Panc1 (cell line): ENCODE measurements at regions not wholly inside any gene's neighbourhood (a gene's known extent, or its start where the extent isn't known, plus 50 kb on each side); places are given as distances from the start of the nearest gene placed in this dataset.

ENCODE experiments used
- ATAC-seq: fragments of 200-7000 bp; cut with Tn5 transposase; 2 replicates; pipeline ENCODE4 v1.9.1; 2020; ENCODE audit warnings: mild to moderate bottlenecking, moderate library complexity
- BruUV-seq: library from RNA; stranded (reverse); fragments of 400-500 nt; replicated peaks from 2 replicates; lab custom pipeline; 2021; lab: Mats Ljungman, UMichigan
- CTCF ChIA-PET: fragments of 300-600 bp; sonication (Branson Sonifier 250); formaldehyde crosslinking; loops from one replicate; lab custom pipeline; 2022; ENCODE audit warnings: antibody characterized with exemption; lab: Charles Lee
- POLR2A ChIA-PET: fragments of 300-600 bp; sonication (Branson Sonifier 250); formaldehyde crosslinking; loops from one replicate; lab custom pipeline; 2022; ENCODE audit warnings: antibody characterized with exemption; lab: Charles Lee
- DNase-seq: peaks from one replicate; pipeline ENCODE4 v3.0.0-alpha.2; 2010; ENCODE audit warnings: low read depth, low spot score
- H3K27ac ChIP-seq: 2 replicates; pipeline ENCODE4 v1.5.1; 2011; ENCODE audit warnings: mild to moderate bottlenecking, low read length, inconsistent platforms
- H3K27me3 ChIP-seq: fragments of 200-500 bp; sonication (Bioruptor generic); 2 replicates; pipeline ENCODE4 v1.6.0; 2014; ENCODE audit warnings: low read length, inconsistent platforms; ENCODE audit not compliant: control insufficient read depth, insufficient read depth
- H3K36me3 ChIP-seq: fragments of 200-500 bp; sonication (Bioruptor generic); 2 replicates; pipeline ENCODE4 v1.5.1; 2014; ENCODE audit warnings: inconsistent platforms, mild to moderate bottlenecking, low read length, moderate library complexity; ENCODE audit not compliant: control insufficient read depth, insufficient read depth
- H3K4me1 ChIP-seq: 2 replicates; pipeline ENCODE4 v1.5.1; 2011; ENCODE audit warnings: inconsistent platforms, mild to moderate bottlenecking, low read length, moderate library complexity; ENCODE audit not compliant: control insufficient read depth, insufficient read depth
- H3K4me3 ChIP-seq, 2 experiments: 2 replicates each; pipeline ENCODE4 v1.5.1; 2011 to 2012; ENCODE audit warnings: low read depth in 2 of 2, low read length in 2 of 2, mild to moderate bottlenecking in 2 of 2, inconsistent platforms in 1 of 2, moderate library complexity in 1 of 2
- H3K9me3 ChIP-seq: fragments of 200-500 bp; sonication (Bioruptor generic); 2 replicates; pipeline ENCODE4 v1.5.1; 2014; ENCODE audit warnings: low read depth, mild to moderate bottlenecking, inconsistent platforms, low read length, moderate library complexity; ENCODE audit not compliant: control insufficient read depth, insufficient read depth
- CTCF ChIP-seq: fragments of 450-650 bp; IDR thresholded peaks from 2 replicates; pipeline ENCODE4 v1.5.1; 2017; ENCODE audit warnings: mild to moderate bottlenecking
- POLR2AphosphoS5 ChIP-seq: IDR thresholded peaks from 2 replicates; pipeline ENCODE4 v1.6.1; 2012; ENCODE audit warnings: mild to moderate bottlenecking, low read depth, low read length, moderate library complexity
- REST ChIP-seq, 2 experiments: IDR thresholded peaks; 2 replicates each; pipeline ENCODE4 v1.6.1; 2011 to 2012; ENCODE audit warnings: low read depth in 2 of 2, control low read depth in 1 of 2, low read length in 1 of 2, mild to moderate bottlenecking in 1 of 2, moderate library complexity in 1 of 2; ENCODE audit not compliant: insufficient read depth in 1 of 2
- SIN3A ChIP-seq: IDR thresholded peaks from 2 replicates; pipeline ENCODE4 v1.6.1; 2012; ENCODE audit warnings: low read depth, mild to moderate bottlenecking, low read length, moderate library complexity, borderline replicate concordance; ENCODE audit not compliant: insufficient read depth
- TCF7L2 ChIP-seq: IDR thresholded peaks from 2 replicates; pipeline ENCODE4 v1.6.1; 2011; ENCODE audit warnings: mild to moderate bottlenecking, low read depth, low read length, inconsistent platforms
- in situ Hi-C: cut with HindIII; loops from 2 replicates; pipeline ENCODE4 v1.10.0; 2016; ENCODE audit warnings: low sequenced_read_pairs, low pct_unique_long_range_greater_than_20kb
- intact Hi-C: fragments of 100-400 bp; cut with micrococcal nuclease; formaldehyde crosslinking; loops from one replicate; pipeline ENCODE4 v1.10.0; 2022; ENCODE audit not compliant: unreplicated experiment

- ChIA-PET CTCF (no interaction called here), POLR2A (no interaction called here)
- Histone ChIP-seq H3K4me3 (no peak overlapping the region), H3K36me3 (no peaks in the 10 kb centered on the region), H3K4me1 (no peaks in the 10 kb centered on the region), H3K9me3 (no peaks in the 10 kb centered on the region), H3K27ac (no peak overlapping the region), H3K27me3 (no peaks in the 10 kb centered on the region)
- in situ Hi-C loops, result no loop called here
- no TSS peak for BruUV-seq
- DNase-seq, result no peak
- ATAC-seq, result no peak
- TF ChIP-seq SIN3A (no peak), CTCF (peak; percentile 23; the same call in 1 of the 2 replicates)
- intact Hi-C loops, result no loop called here
Observed at GRCh38 chrX:138034136-138034535, 468.2 kb downstream of the ZIC3 start.

- H3K36me3 ChIP-seq, result no peaks in the 10 kb centered on the region
- ATAC-seq (no peak), DNase-seq (no peak)
- no peaks in the 10 kb centered on the region for H3K9me3 ChIP-seq
- ChIA-PET POLR2A (no interaction called here), CTCF (no interaction called here)
- intact Hi-C loops (no loop called here), in situ Hi-C loops (no loop called here)
- TF ChIP-seq CTCF (no peak), TCF7L2 (no peak), SIN3A (no peak), POLR2AphosphoS5 (no peak), REST (IDR thresholded peaks at IDR 0.05; ENCODE audit: insufficient read depth in 1 of 2, low read depth in 2 of 2, low read length in 1 of 2) (no peak)
- H3K4me3 ChIP-seq, result no peak overlapping the region
- no peaks in the 10 kb centered on the region for H3K4me1 ChIP-seq
- H3K27ac ChIP-seq, result no peak overlapping the region
- H3K27me3 ChIP-seq, result no peaks in the 10 kb centered on the region
- no TSS peak for BruUV-seq
Observed at GRCh38 chrX:138037548-138037947, 471.6 kb downstream of the ZIC3 start.
